Stomach (tissue), 8 donors: ENCODE measurements at regions not wholly inside any gene's neighbourhood (a gene's known extent, or its start where the extent isn't known, plus 50 kb on each side); places are given as distances from the start of the nearest gene placed in this dataset.

Experiments
- DNase-seq, 2 donors: peaks; one replicate each; pipeline versions ENCODE4 v3.0.0 to v3.0.0-alpha.2; 2013 to 2019
- H3K27ac ChIP-seq, 5 donors: fragments of 200-600 bp in 4 of 5; sonication (generic) in 4 of 5; one replicate each; pipeline ENCODE4 v1.5.1; 2013 to 2019; ENCODE audit warnings: mild to moderate bottlenecking in 1 of 5, moderate library complexity in 1 of 5
- H3K27me3 ChIP-seq, 3 donors: fragments of 200-600 bp; sonication (generic); one replicate each; pipeline ENCODE4 v1.5.1; 2017 to 2019; ENCODE audit warnings: mixed run types in 1 of 3
- H3K36me3 ChIP-seq, 4 donors: fragments of 200-600 bp; sonication (generic); 1 replicate in 3 of 4; 2 replicates in 1 of 4; pipeline ENCODE4 v1.5.1; 2016 to 2019
- H3K4me1 ChIP-seq, 4 donors: fragments of 200-600 bp; sonication (generic); one replicate each; pipeline ENCODE4 v1.5.1; 2016 to 2019
- H3K4me3 ChIP-seq, 4 donors: fragments of 200-600 bp; sonication (generic) in 3 of 4; one replicate each; pipeline ENCODE4 v1.5.1; 2016 to 2019; ENCODE audit warnings: mild to moderate bottlenecking in 1 of 4
- H3K9me3 ChIP-seq, 4 donors: fragments of 200-600 bp; sonication (generic); one replicate each; pipeline ENCODE4 v1.5.1; 2016 to 2019
- EP300 ChIP-seq: sonication (generic); formaldehyde crosslinking; IDR thresholded peaks from one replicate; pipeline ENCODE4 v1.6.1; 2017; ENCODE audit warnings: antibody characterized with exemption
- POLR2A ChIP-seq, 4 donors: fragments of 450-650 bp; IDR thresholded peaks; one replicate each; pipeline ENCODE4 v1.6.1; 2016; ENCODE audit warnings: antibody characterized with exemption in 4 of 4, control low read depth in 2 of 4, mild to moderate bottlenecking in 1 of 4, moderate library complexity in 1 of 4
- POLR2AphosphoS5 ChIP-seq, 3 donors: sonication (generic); formaldehyde crosslinking; IDR thresholded peaks; one replicate each; pipeline ENCODE4 v1.6.1; 2016; ENCODE audit warnings: antibody characterized with exemption in 3 of 3
- WGBS, 5 donors: extraction: QIAGEN DNeasy Blood & Tissue Kit in 3 of 5; methylation state at CpG; one replicate each; pipeline versions ENCODE4 v1.1.5 to v1.1.7; 2013 to 2018; 5-methylcytosine and 5-hydroxymethylcytosine counted together
- intact Hi-C: fragments of 100-400 bp; cut with DNase I; formaldehyde crosslinking; loops from one replicate; pipeline ENCODE4 v1.15.1; 2023; ENCODE audit warnings: low total_unique reads
- TF ChIP-seq, protein P1 (sequence below), 7 experiments: fragments of 450-650 bp in 4 of 7; fragments of 200-600 bp in 3 of 7; sonication (generic) in 3 of 7; IDR thresholded peaks; one replicate each; pipeline ENCODE4 v1.5.1; 2016 to 2019; ENCODE audit warnings: antibody characterized with exemption in 7 of 7, control low read depth in 2 of 7, mild to moderate bottlenecking in 1 of 7
- donor health status: healthy with polysubstance abuse.
- donor health status: Bipolar disorder and iron deficiency.
- donor health status: healthy.

DNA sequence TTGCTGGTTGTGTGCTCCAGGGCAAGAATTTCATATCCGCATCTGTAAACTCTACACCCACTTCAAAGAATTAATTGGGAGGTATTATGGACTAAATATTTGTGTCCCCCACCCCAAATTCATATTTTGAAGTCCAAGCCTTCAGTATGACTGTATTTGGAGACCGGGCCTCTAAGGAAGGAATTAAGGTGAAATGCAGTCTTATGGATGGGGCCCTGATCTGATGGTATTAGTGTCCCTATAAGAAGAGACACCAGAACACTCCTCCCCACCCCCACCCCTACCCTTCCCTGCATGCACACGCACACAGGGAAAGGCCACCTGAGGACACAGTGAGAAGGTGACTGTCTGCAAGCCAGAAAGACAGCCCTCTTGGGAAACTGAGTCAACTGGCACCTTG, 332.4 kb downstream of the RPS6KC1 start:
- Histone ChIP-seq H3K9me3 (peaks cover 0 to 10% (median 8%) of the 10 kb centered on the region in 4 donors), H3K4me3 (no peak overlapping the region), H3K27ac (no peak overlapping the region), H3K27me3 (no peaks in the 10 kb centered on the region), H3K4me1 (peaks cover 0 to 11% (median 0%) of the 10 kb centered on the region in 4 donors), H3K36me3 (no peaks in the 10 kb centered on the region)
- DNase-seq: no peak
- TF ChIP-seq POLR2A (IDR thresholded peaks at IDR 0.05) (no peak), POLR2AphosphoS5 (IDR thresholded peaks at IDR 0.05) (no peak), EP300 (no peak)
- TF ChIP-seq, protein P1, sequence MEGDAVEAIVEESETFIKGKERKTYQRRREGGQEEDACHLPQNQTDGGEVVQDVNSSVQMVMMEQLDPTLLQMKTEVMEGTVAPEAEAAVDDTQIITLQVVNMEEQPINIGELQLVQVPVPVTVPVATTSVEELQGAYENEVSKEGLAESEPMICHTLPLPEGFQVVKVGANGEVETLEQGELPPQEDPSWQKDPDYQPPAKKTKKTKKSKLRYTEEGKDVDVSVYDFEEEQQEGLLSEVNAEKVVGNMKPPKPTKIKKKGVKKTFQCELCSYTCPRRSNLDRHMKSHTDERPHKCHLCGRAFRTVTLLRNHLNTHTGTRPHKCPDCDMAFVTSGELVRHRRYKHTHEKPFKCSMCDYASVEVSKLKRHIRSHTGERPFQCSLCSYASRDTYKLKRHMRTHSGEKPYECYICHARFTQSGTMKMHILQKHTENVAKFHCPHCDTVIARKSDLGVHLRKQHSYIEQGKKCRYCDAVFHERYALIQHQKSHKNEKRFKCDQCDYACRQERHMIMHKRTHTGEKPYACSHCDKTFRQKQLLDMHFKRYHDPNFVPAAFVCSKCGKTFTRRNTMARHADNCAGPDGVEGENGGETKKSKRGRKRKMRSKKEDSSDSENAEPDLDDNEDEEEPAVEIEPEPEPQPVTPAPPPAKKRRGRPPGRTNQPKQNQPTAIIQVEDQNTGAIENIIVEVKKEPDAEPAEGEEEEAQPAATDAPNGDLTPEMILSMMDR (IDR thresholded peaks at IDR 0.05): no peak
- 92 to 96% (median 95%) methylated on average over 3 of the region's 3 CpGs for WGBS, 5 donors
- intact Hi-C loops: loop anchor here (10.0 kb wide), 1 partner anchor 731 kb away; no protein-coding TSS in a partner anchor

DNA sequence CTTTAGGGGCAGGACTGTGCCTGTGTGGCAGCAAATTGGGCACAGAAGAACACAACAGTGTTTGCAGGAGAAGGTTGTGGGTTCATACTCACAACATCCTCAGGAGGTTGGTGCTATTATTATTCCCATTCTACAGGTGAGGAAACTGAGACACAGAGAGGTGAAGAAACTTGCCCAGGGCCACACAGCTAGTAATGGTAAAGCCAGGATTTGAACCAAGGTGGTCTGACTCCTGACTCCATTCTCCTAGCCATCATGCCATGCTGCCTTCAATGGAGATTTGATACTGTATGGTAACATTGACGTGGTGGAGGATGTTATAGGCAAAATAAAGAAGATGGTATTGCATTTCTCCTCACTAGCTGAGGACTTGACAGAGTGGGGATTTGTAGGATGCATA, 334.2 kb downstream of the RPS6KC1 start:
- Histone ChIP-seq H3K36me3 (no peaks in the 10 kb centered on the region), H3K4me1 (peaks cover 0 to 11% (median 0%) of the 10 kb centered on the region in 4 donors), H3K27me3 (no peaks in the 10 kb centered on the region), H3K4me3 (no peak overlapping the region), H3K27ac (no peak overlapping the region), H3K9me3 (peaks cover 0 to 10% (median 8%) of the 10 kb centered on the region in 4 donors)
- TF ChIP-seq, protein P1 (IDR thresholded peaks at IDR 0.05): no peak
- TF ChIP-seq EP300: no peak
- TF ChIP-seq POLR2A (IDR thresholded peaks at IDR 0.05): no peak
- no peak for TF ChIP-seq POLR2AphosphoS5 (IDR thresholded peaks at IDR 0.05)
- intact Hi-C loops: loop anchor here (10.0 kb wide), 1 partner anchor 730 kb away; no protein-coding TSS in a partner anchor
- no peak for DNase-seq
- WGBS, 5 donors: 79 to 97% (median 88%) methylated on average over 1 of the region's 1 CpG

DNA sequence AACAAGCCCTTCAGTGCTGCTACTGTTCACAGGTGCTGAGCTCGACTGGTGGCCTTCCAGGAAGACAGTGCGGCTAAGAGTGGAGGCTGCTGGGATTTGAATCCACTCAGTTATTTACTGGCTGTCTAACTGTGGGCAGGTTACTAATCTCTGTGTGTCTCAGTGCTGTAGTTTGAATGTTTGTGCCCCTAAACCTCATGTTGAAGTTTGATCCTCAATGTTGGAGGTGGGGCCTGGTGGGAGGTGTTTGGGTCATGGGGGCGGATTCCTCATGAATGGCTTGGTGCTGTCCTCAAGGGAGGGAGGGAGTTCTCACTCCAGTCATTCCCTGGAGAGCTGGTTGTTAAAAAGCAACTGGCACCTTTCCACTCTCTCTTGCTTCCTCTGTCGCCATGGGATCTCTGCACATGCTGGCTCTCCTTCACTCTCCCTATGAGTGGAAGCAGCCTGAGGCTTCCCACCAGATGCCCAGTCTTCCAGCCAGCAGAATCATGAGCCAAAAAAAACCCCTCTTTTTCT, 334.8 kb downstream of the RPS6KC1 start:
- Histone ChIP-seq H3K27ac (no peak overlapping the region), H3K9me3 (peaks cover 0 to 10% (median 8%) of the 10 kb centered on the region in 4 donors), H3K4me1 (peaks cover 0 to 11% (median 0%) of the 10 kb centered on the region in 4 donors), H3K4me3 (no peak overlapping the region), H3K36me3 (no peaks in the 10 kb centered on the region), H3K27me3 (no peaks in the 10 kb centered on the region)
- 65 to 78% (median 73%) methylated on average over 2 to 4 of the region's 4 CpGs for WGBS, 5 donors
- DNase-seq: no peak
- no peak for TF ChIP-seq POLR2AphosphoS5 (IDR thresholded peaks at IDR 0.05)
- TF ChIP-seq EP300: no peak
- TF ChIP-seq, protein P1 (IDR thresholded peaks at IDR 0.05): no peak
- no peak for TF ChIP-seq POLR2A (IDR thresholded peaks at IDR 0.05)
- intact Hi-C loops: loop anchor here (10.0 kb wide), 1 partner anchor 729 kb away; no protein-coding TSS in a partner anchor

DNA sequence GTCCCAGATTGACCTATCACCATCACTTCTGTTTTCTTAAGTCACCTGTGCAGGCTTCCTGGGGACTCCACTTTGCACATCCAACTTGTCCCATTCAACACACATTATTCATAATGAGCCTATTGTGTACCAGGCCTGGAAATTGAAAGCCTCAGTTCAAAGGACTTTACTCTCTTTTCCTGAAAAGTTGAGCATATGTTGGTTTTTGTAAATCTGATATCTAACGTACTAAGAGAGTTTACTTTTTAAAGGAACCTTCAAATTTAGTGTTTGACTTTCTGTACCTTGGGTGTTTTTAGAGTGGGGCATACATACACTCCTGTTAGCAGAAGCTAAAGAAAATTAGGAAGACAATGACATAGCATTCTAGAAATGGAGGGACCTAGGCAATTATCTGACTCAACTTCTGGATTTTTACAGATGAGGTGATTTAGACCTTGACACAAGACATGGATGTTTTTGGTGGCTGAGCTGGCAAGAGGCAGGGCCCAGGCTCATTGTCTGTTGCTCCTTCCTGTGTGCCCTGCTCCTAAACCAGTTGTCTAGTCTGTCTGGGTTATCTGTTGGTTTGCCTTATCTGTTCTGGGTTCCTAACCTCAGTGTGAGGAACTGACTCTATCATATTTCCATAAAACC, 336.5 kb downstream of the RPS6KC1 start:
- peaks cover 0 to 10% (median 8%) of the 10 kb centered on the region in 4 donors for H3K9me3 ChIP-seq
- no peaks in the 10 kb centered on the region for H3K27me3 ChIP-seq
- DNase-seq: no peak
- TF ChIP-seq EP300: no peak
- TF ChIP-seq POLR2A (IDR thresholded peaks at IDR 0.05): no peak
- TF ChIP-seq, protein P1 (IDR thresholded peaks at IDR 0.05): no peak
- no peak for TF ChIP-seq POLR2AphosphoS5 (IDR thresholded peaks at IDR 0.05)
- intact Hi-C loops: loop anchor here (10.0 kb wide), 1 partner anchor 727 kb away; no protein-coding TSS in a partner anchor
- H3K27ac ChIP-seq: no peak overlapping the region
- H3K4me1 ChIP-seq: no peaks in the 10 kb centered on the region
- 27 to 68% (median 54%) methylated on average over 1 of the region's 1 CpG for WGBS, 5 donors
- H3K36me3 ChIP-seq: no peaks in the 10 kb centered on the region
- H3K4me3 ChIP-seq: no peak overlapping the region
